ENCODE measurements at regions not wholly inside any gene's neighbourhood (a gene's known extent, or its start where the extent isn't known, plus 50 kb on each side); places are given as distances from the start of the nearest gene placed in this dataset.

GRCh38 chr5:17944046-17944445, 309.8 kb downstream of the TAF11L14 start:
- TF ChIP-seq EZH2 (IDR thresholded peaks at IDR 0.05; ENCODE audit: borderline replicate concordance, low read length) (no peak), CTCF (conservative IDR thresholded peaks at IDR 0.05 in 1 of 2, IDR thresholded peaks at IDR 0.05 in 1 of 2; ENCODE audit: extremely low read depth in 1 of 2, insufficient read depth in 1 of 2, low read depth in 1 of 2, low read length in 2 of 2) (no peak)
